Lower lobe of right lung (tissue), 2 donors: ENCODE measurements at regions not wholly inside any gene's neighbourhood (a gene's known extent, or its start where the extent isn't known, plus 50 kb on each side); places are given as distances from the start of the nearest gene placed in this dataset.

Source experiments
- ATAC-seq, 2 donors: fragments of 200-7000 bp; cut with Tn5 transposase; one replicate each; pipeline ENCODE4 v1.9.1; 2020 to 2022; ENCODE audit warnings: mild to moderate bottlenecking in 2 of 2, moderate library complexity in 2 of 2
- DNase-seq: peaks from one replicate; pipeline ENCODE4 v3.0.0-alpha.2; 2020
- H3K27ac ChIP-seq: fragments of 200-600 bp; one replicate; pipeline ENCODE4 v1.8.0; 2022
- H3K27me3 ChIP-seq: fragments of 200-600 bp; one replicate; pipeline ENCODE4 v1.8.0; 2022; ENCODE audit warnings: low read depth
- H3K36me3 ChIP-seq: fragments of 200-600 bp; one replicate; pipeline ENCODE4 v1.8.0; 2022; ENCODE audit warnings: mild to moderate bottlenecking
- H3K4me1 ChIP-seq: fragments of 200-600 bp; one replicate; pipeline ENCODE4 v1.8.0; 2022
- H3K4me3 ChIP-seq: fragments of 200-600 bp; one replicate; pipeline ENCODE4 v1.8.0; 2022; ENCODE audit warnings: mild to moderate bottlenecking
- H3K9me3 ChIP-seq: fragments of 200-600 bp; one replicate; pipeline ENCODE4 v1.8.0; 2022
- intact Hi-C: fragments of 100-400 bp; cut with DNase I; formaldehyde crosslinking; loops from one replicate; pipeline ENCODE4 v1.11.0; 2022
- TF ChIP-seq, protein P1 (sequence below): fragments of 200-600 bp; IDR thresholded peaks from one replicate; pipeline ENCODE4 v1.8.0; 2022; ENCODE audit warnings: antibody characterized with exemption, mild to moderate bottlenecking
- donor health status: DM: no; HTN: yes; CAD: no; lungs with severe emphysema.

DNA sequence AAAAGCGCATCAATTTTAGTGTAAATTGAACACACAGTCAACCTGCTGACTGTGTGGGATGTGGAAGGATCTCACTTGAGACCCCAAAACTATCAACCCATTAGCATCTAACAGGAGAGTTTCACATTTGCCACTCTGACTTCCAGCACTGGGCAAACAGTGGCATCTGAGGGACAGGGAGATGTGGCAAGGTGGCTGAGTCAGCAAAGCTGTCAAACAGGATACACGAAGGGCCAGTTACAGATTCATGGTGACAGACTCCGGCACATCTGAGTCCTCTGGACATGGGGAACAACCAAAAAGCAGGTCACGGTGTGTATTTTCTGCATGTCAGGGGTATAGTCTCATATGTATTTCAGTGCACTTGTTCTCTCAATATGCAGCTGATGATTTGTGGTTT lies 573.4 kb upstream of the PPP2R3A start:
- ATAC-seq: no peak
- H3K27ac ChIP-seq: no peak overlapping the region
- no peaks in the 10 kb centered on the region for H3K4me1 ChIP-seq
- no peak for DNase-seq
- intact Hi-C loops: no loop called here
- TF ChIP-seq, protein P1, sequence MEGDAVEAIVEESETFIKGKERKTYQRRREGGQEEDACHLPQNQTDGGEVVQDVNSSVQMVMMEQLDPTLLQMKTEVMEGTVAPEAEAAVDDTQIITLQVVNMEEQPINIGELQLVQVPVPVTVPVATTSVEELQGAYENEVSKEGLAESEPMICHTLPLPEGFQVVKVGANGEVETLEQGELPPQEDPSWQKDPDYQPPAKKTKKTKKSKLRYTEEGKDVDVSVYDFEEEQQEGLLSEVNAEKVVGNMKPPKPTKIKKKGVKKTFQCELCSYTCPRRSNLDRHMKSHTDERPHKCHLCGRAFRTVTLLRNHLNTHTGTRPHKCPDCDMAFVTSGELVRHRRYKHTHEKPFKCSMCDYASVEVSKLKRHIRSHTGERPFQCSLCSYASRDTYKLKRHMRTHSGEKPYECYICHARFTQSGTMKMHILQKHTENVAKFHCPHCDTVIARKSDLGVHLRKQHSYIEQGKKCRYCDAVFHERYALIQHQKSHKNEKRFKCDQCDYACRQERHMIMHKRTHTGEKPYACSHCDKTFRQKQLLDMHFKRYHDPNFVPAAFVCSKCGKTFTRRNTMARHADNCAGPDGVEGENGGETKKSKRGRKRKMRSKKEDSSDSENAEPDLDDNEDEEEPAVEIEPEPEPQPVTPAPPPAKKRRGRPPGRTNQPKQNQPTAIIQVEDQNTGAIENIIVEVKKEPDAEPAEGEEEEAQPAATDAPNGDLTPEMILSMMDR: no peak
- no peaks in the 10 kb centered on the region for H3K36me3 ChIP-seq
- no peaks in the 10 kb centered on the region for H3K27me3 ChIP-seq
- H3K4me3 ChIP-seq: no peak overlapping the region
- H3K9me3 ChIP-seq: peaks cover 19% of the 10 kb centered on the region

DNA sequence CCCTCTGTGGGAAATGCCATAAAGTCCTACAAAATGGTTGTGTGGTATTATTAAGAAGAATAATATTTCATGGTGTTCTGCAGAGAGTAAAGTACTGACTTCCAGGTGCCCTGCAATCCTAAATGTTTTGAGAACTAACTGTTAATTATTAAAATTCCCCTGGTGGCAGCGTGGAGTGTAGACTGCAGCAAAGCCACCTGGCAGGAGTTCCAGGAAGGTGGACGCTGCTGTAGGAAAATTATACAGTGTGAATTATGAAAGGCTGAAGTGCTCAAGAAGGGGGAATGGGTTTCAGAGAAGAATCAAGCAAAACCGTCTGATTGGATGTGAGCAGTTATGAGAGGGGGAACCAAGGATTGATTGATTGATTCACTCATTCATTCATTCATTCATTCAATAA lies 572.4 kb upstream of the PPP2R3A start:
- intact Hi-C loops: no loop called here
- Histone ChIP-seq H3K36me3 (no peaks in the 10 kb centered on the region), H3K9me3 (peaks cover 19% of the 10 kb centered on the region), H3K4me1 (no peaks in the 10 kb centered on the region), H3K4me3 (no peak overlapping the region), H3K27ac (no peak overlapping the region), H3K27me3 (no peaks in the 10 kb centered on the region)
- TF ChIP-seq, protein P1: no peak
- ATAC-seq (no peak), DNase-seq (no peak)

DNA sequence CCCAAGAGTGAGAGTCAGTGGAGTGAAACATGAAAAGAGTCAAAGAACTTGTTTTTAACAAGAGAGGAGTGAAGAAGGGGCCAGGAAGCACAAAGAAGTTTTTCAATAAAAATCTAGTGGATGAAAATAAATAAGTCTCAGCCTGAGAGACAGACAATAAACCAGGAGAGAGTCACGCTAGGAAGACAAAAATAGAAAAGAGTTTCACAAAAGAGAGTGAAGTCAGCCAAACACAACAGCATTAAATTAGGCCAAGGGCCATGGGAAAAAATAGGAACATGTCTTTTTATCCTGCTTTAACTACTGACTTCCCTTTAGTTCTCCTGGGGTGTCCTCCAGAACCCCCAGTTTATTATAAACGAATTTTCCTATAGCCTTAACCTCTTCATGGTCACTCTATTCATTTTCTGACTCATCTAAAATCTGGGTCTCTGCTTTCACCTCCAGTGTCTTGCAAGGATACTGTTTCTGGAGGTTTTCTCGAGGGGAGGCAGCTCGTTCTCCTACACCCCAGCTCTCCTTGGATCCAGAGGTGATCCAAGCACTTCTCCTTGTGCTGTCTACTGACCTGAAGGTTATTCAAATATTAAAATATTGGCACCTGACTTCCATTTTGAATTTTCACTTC lies 571.5 kb upstream of the PPP2R3A start:
- no peak overlapping the region for H3K4me3 ChIP-seq
- no peak for DNase-seq
- H3K27me3 ChIP-seq: no peaks in the 10 kb centered on the region
- intact Hi-C loops: no loop called here
- H3K27ac ChIP-seq: no peak overlapping the region
- H3K36me3 ChIP-seq: no peaks in the 10 kb centered on the region
- H3K9me3 ChIP-seq: peaks cover 19% of the 10 kb centered on the region
- TF ChIP-seq, protein P1: no peak
- no peak for ATAC-seq
- no peaks in the 10 kb centered on the region for H3K4me1 ChIP-seq

DNA sequence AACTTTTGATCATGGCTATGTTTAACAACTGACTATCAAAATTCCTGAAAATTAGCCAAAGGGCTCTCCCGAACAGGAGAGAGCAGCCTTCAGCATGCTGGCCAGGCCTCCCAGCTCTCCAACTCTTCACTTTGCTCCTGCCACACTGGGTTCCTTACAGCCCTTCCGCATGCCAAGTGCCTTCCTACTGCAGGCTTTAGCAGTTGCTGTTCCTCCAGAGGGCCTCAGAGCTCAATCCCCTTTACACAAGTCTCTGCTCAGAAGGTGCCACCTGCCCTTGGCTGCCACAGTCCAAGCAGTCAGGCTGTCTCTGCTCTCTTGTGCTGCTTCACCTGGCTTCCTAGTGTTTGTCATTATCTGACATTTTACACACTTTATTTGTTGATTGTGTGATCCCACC lies 553.1 kb upstream of the PPP2R3A start:
- intact Hi-C loops: no loop called here
- ATAC-seq: no peak
- Histone ChIP-seq H3K27ac (no peak overlapping the region), H3K36me3 (no peaks in the 10 kb centered on the region), H3K4me3 (no peak overlapping the region), H3K27me3 (no peaks in the 10 kb centered on the region), H3K9me3 (no peaks in the 10 kb centered on the region), H3K4me1 (no peaks in the 10 kb centered on the region)
- no peak for DNase-seq
- TF ChIP-seq, protein P1: no peak

DNA sequence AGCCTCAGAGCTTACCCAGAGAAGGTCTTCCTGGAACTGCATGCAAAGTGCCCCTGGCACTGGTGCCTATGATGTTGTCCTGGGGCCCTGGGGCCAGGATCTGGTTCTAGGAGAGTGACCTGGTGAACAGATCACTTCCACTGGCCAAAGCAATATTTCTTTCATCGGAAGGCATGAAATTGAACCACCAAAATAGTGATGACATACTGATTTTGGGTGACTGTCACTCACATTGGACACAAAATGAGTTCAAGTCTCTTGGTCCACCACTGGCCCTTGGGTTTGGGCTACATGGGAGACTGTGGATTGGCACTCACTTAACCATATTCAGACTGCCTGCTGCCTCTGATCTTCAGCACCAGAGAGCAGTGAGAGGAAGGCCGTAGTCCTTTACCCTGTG lies 549.3 kb upstream of the PPP2R3A start:
- intact Hi-C loops: no loop called here
- H3K27me3 ChIP-seq: no peaks in the 10 kb centered on the region
- ATAC-seq: no peak
- H3K4me1 ChIP-seq: no peaks in the 10 kb centered on the region
- no peaks in the 10 kb centered on the region for H3K36me3 ChIP-seq
- TF ChIP-seq, protein P1: no peak
- H3K27ac ChIP-seq: no peak overlapping the region
- H3K9me3 ChIP-seq: no peaks in the 10 kb centered on the region
- DNase-seq: no peak
- H3K4me3 ChIP-seq: no peak overlapping the region
